ENCODE measurements at regions not wholly inside any gene's neighbourhood (a gene's known extent, or its start where the extent isn't known, plus 50 kb on each side); places are given as distances from the start of the nearest gene placed in this dataset.

GRCh38 chr7:88452646-88453045 lies 146.0 kb upstream of the STEAP4 start:
- DNase-seq (ENCODE audit: low spot score) = no peak
- H3K4me3 ChIP-seq = no peak overlapping the region
- no peak overlapping the region for H3K27ac ChIP-seq
- no peak for TF ChIP-seq CTCF (IDR thresholded peaks at IDR 0.05)

GRCh38 chr7:88450874-88451273 lies 144.2 kb upstream of the STEAP4 start:
- no peak for DNase-seq (ENCODE audit: low spot score)
- Histone ChIP-seq H3K4me3 (no peak overlapping the region), H3K27ac (no peak overlapping the region)
- TF ChIP-seq CTCF (IDR thresholded peaks at IDR 0.05) = no peak

GRCh38 chr7:88449410-88449809 lies 142.7 kb upstream of the STEAP4 start:
- Histone ChIP-seq H3K4me3 (no peak overlapping the region), H3K27ac (no peak overlapping the region)
- no peak for DNase-seq (ENCODE audit: low spot score)
- TF ChIP-seq CTCF (IDR thresholded peaks at IDR 0.05) = no peak

GRCh38 chr7:88442413-88442812 lies 135.7 kb upstream of the STEAP4 start:
- DNase-seq (ENCODE audit: low spot score) = no peak
- H3K27ac ChIP-seq = no peak overlapping the region
- H3K4me3 ChIP-seq = no peak overlapping the region
- no peak for TF ChIP-seq CTCF (IDR thresholded peaks at IDR 0.05)

GRCh38 chr7:88437132-88437531 lies 130.4 kb upstream of the STEAP4 start:
- DNase-seq (ENCODE audit: low spot score) = no peak
- H3K27ac ChIP-seq = no peak overlapping the region
- no peak overlapping the region for H3K4me3 ChIP-seq
- no peak for TF ChIP-seq CTCF (IDR thresholded peaks at IDR 0.05)

- TF ChIP-seq CTCF (IDR thresholded peaks at IDR 0.05) = no peak
- Histone ChIP-seq H3K4me3 (no peak overlapping the region), H3K27ac (no peak overlapping the region)
- no peak for DNase-seq (ENCODE audit: low spot score)
Observed at GRCh38 chr7:88432301-88432700, 125.6 kb upstream of the STEAP4 start.

GRCh38 chr7:88431882-88432281 lies 125.2 kb upstream of the STEAP4 start:
- no peak for TF ChIP-seq CTCF (IDR thresholded peaks at IDR 0.05)
- no peak for DNase-seq (ENCODE audit: low spot score)
- Histone ChIP-seq H3K27ac (no peak overlapping the region), H3K4me3 (no peak overlapping the region)
